ENCODE measurements at regions not wholly inside any gene's neighbourhood (a gene's known extent, or its start where the extent isn't known, plus 50 kb on each side); places are given as distances from the start of the nearest gene placed in this dataset.

DNA sequence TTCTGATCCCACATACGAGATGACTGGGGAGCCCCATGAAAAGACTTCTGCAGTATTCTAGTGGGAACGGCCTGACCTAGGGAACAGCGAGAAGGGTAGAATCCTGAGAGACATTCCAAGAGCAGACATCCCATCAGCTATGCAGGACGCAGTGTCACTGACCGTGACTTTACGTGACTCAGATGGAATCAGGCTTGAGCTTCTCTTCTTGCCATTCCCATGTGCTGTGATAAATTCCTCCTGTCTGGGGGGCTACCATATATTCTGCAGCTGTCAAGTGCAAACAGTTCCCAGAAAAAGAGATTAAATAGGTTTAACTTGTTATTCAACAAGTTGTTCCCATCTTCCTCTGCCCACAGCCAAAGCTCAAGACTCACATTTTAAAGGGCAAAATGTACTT is 73.1 kb upstream of the PDE1C start:
- intact Hi-C loops (cut with DNase I; ENCODE audit: low total_unique reads): no loop called here

DNA sequence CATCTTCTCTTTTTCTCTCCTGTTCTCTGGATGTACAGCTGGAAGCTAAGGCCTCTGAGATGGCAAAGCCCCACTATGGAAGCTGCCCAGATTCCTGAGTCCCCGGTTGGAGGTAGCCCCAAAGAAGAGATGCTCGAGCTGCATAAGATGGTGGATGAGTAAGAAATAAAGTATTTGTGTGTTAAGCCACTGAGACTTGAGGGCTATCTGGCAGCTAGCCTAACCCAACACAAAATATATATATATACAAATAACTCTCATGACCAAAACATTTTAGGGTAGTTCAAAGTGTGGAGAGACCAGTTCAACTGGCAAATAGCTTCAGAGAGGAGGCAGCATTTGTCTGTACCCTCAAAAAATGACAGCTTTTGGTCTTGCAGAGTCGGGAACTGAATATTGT is 72.4 kb upstream of the PDE1C start:
- 53 to 78% (median 69%) methylated on average over 3 of the region's 3 CpGs for WGBS, 5 donors

More for the DNA sequence above, 73.1 kb upstream of the PDE1C start:
- 80 to 83% (median 83%) methylated on average over 6 of the region's 6 CpGs for WGBS, 5 donors
- DNase-seq: no peak
- Histone ChIP-seq H3K4me1 (no peaks in the 10 kb centered on the region), H3K4me3 (no peak overlapping the region), H3K9me3 (peaks cover 0 to 10% (median 0%) of the 10 kb centered on the region in 8 donors), H3K27me3 (replicated peaks in 1 of 7) (no peaks in the 10 kb centered on the region), H3K36me3 (no peaks in the 10 kb centered on the region), H3K27ac (no peak overlapping the region)
- no peak for TF ChIP-seq POLR2A (IDR thresholded peaks at IDR 0.05)
- no peak for TF ChIP-seq POLR2AphosphoS5 (IDR thresholded peaks at IDR 0.05)
- TF ChIP-seq, protein P1, sequence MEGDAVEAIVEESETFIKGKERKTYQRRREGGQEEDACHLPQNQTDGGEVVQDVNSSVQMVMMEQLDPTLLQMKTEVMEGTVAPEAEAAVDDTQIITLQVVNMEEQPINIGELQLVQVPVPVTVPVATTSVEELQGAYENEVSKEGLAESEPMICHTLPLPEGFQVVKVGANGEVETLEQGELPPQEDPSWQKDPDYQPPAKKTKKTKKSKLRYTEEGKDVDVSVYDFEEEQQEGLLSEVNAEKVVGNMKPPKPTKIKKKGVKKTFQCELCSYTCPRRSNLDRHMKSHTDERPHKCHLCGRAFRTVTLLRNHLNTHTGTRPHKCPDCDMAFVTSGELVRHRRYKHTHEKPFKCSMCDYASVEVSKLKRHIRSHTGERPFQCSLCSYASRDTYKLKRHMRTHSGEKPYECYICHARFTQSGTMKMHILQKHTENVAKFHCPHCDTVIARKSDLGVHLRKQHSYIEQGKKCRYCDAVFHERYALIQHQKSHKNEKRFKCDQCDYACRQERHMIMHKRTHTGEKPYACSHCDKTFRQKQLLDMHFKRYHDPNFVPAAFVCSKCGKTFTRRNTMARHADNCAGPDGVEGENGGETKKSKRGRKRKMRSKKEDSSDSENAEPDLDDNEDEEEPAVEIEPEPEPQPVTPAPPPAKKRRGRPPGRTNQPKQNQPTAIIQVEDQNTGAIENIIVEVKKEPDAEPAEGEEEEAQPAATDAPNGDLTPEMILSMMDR (IDR thresholded peaks at IDR 0.05 in 8 of 11, conservative IDR thresholded peaks at IDR 0.05 in 3 of 11): no peak

DNA sequence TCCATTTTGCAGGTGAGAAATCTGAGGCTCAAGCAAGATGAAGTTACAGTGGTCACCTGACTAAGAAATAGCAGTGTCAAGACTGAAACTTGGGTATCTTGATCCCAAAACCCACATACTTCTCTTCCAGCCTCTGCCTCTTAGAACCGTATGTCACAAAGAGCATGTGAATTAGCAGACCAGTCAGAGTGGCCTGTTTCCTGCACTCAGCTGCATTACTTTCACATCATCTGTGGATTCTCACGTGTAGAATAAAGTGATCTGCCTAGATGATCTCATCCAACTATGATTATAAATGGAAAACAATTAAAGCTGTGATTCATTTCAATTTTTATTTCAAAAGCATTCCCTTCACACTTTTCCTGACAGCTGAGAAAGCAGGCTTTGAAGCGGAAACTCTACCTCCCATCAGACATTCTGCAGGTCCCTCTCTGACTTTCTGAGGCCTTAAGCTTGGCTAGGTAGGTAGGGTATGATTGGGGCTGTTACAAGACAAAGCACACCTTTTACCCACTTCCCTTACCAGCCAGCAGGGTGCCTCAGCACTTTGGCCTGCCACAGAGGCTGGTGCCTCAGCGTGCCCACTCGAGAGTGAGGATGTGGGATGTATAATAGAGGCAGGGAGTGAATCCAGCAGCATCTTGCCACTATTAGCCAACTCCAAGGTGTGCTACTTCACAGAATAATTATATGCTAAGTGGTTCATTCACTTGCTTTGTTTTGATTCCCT is 70.2 kb upstream of the PDE1C start:
- H3K4me3 ChIP-seq: no peak overlapping the region
- no peaks in the 10 kb centered on the region for H3K36me3 ChIP-seq
- H3K27me3 ChIP-seq (replicated peaks in 1 of 7): no peaks in the 10 kb centered on the region
- intact Hi-C loops (cut with DNase I; ENCODE audit: low total_unique reads): no loop called here
- DNase-seq: no peak
- H3K27ac ChIP-seq: no peak overlapping the region
- TF ChIP-seq POLR2A (IDR thresholded peaks at IDR 0.05): no peak
- TF ChIP-seq, protein P1 (IDR thresholded peaks at IDR 0.05 in 8 of 11, conservative IDR thresholded peaks at IDR 0.05 in 3 of 11): no peak
- no peak for TF ChIP-seq POLR2AphosphoS5 (IDR thresholded peaks at IDR 0.05)
- no peaks in the 10 kb centered on the region for H3K4me1 ChIP-seq
- 64 to 81% (median 75%) methylated on average over 5 of the region's 5 CpGs for WGBS, 5 donors
- H3K9me3 ChIP-seq: no peaks in the 10 kb centered on the region

More for the DNA sequence above, 72.4 kb upstream of the PDE1C start:
- peaks cover 0 to 10% (median 0%) of the 10 kb centered on the region in 8 donors for H3K9me3 ChIP-seq
- no peak for DNase-seq
- no peaks in the 10 kb centered on the region for H3K4me1 ChIP-seq
- no peaks in the 10 kb centered on the region for H3K36me3 ChIP-seq
- H3K27me3 ChIP-seq (replicated peaks in 1 of 7): no peaks in the 10 kb centered on the region
- TF ChIP-seq, protein P1 (IDR thresholded peaks at IDR 0.05 in 8 of 11, conservative IDR thresholded peaks at IDR 0.05 in 3 of 11): no peak
- no peak for TF ChIP-seq POLR2AphosphoS5 (IDR thresholded peaks at IDR 0.05)
- TF ChIP-seq POLR2A (IDR thresholded peaks at IDR 0.05): no peak
- intact Hi-C loops (cut with DNase I; ENCODE audit: low total_unique reads): no loop called here
- H3K4me3 ChIP-seq: no peak overlapping the region
- no peak overlapping the region for H3K27ac ChIP-seq

DNA sequence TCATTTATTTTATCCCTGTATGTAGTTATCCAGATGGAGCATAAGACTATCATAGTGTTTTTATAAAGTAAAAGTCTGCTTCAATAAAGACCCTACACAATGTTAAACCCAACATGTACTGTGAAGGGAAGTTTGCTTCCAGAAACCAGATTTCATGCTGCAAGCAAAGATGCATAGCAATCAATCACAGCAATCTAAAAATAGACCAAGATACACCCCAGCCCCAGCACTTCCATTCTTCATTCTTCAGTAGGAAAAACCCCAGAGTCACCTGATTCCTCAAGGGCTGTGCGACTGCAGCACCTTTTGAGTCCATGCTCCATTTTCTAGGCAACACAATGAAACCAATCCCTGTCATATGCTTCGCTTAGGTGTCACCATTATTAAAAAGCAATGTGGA is 66.9 kb upstream of the PDE1C start:
- H3K9me3 ChIP-seq: peaks cover 0 to 30% (median 19%) of the 10 kb centered on the region in 8 donors
- H3K27ac ChIP-seq: no peak overlapping the region
- H3K36me3 ChIP-seq: no peaks in the 10 kb centered on the region
- no peaks in the 10 kb centered on the region for H3K27me3 ChIP-seq (replicated peaks in 1 of 7)
- no peak overlapping the region for H3K4me3 ChIP-seq
- intact Hi-C loops (cut with DNase I; ENCODE audit: low total_unique reads): no loop called here
- no peak for DNase-seq
- TF ChIP-seq, protein P1 (IDR thresholded peaks at IDR 0.05 in 8 of 11, conservative IDR thresholded peaks at IDR 0.05 in 3 of 11): no peak
- no peak for TF ChIP-seq POLR2AphosphoS5 (IDR thresholded peaks at IDR 0.05)
- TF ChIP-seq POLR2A (IDR thresholded peaks at IDR 0.05): no peak
- H3K4me1 ChIP-seq: no peaks in the 10 kb centered on the region
- WGBS, 5 donors: 78 to 87% (median 85%) methylated on average over 2 of the region's 2 CpGs

Data from spleen (tissue), 11 donors.